Tibial nerve (tissue), 3 donors: ENCODE measurements at regions not wholly inside any gene's neighbourhood (a gene's known extent, or its start where the extent isn't known, plus 50 kb on each side); places are given as distances from the start of the nearest gene placed in this dataset.

Experiments
- CTCF ChIP-seq, 5 experiments: fragments of 200-600 bp in 3 of 5; fragments of 450-650 bp in 2 of 5; sonication (generic) in 3 of 5; IDR thresholded peaks; one replicate each; pipeline ENCODE4 v1.5.1; 2016 to 2019; ENCODE audit warnings: antibody characterized with exemption in 5 of 5, mild to moderate bottlenecking in 3 of 5, moderate library complexity in 2 of 5
- POLR2A ChIP-seq, 2 donors: fragments of 450-650 bp; IDR thresholded peaks; one replicate each; pipeline ENCODE4 v1.6.1; 2017; ENCODE audit warnings: antibody characterized with exemption in 2 of 2, mild to moderate bottlenecking in 2 of 2, moderate library complexity in 2 of 2

- TF ChIP-seq CTCF (IDR thresholded peaks at IDR 0.05), result no peak
- TF ChIP-seq POLR2A (IDR thresholded peaks at IDR 0.05), result no peak
Observed at GRCh38 chr1:239547987-239548386, 161.6 kb downstream of the CHRM3 start.
